B cell (primary cell): ENCODE measurements at regions not wholly inside any gene's neighbourhood (a gene's known extent, or its start where the extent isn't known, plus 50 kb on each side); places are given as distances from the start of the nearest gene placed in this dataset.

Source experiments
- ATAC-seq: fragments of 200-7000 bp; cut with Tn5 transposase; one replicate; pipeline ENCODE4 v1.10.0; 2021; ENCODE audit warnings: low read depth, mild to moderate bottlenecking, moderate number of reproducible peaks, moderate library complexity
- CTCF ChIA-PET: fragments of 350-600 bp; sonication (Branson Sonifier 250); formaldehyde crosslinking; loops from one replicate; lab custom pipeline; 2021; ENCODE audit warnings: antibody characterized with exemption, inconsistent platforms; lab: Charles Lee
- POLR2A ChIA-PET: fragments of 350-600 bp; sonication (Branson Sonifier 250); formaldehyde crosslinking; loops from one replicate; lab custom pipeline; 2021; ENCODE audit warnings: antibody characterized with exemption; lab: Charles Lee
- DNase-seq: peaks from one replicate; pipeline ENCODE4 v3.0.0; 2013
- H2AFZ ChIP-seq: 2 replicates; pipeline ENCODE4 v1.6.1; 2012; ENCODE audit warnings: mild to moderate bottlenecking, low read depth, low read length; ENCODE audit not compliant: insufficient read depth, poor library complexity, severe bottlenecking
- H3K27ac ChIP-seq, 2 donors: 1 replicate in 1 of 2; 2 replicates in 1 of 2; pipeline ENCODE4 v1.5.1; 2012 to 2013; ENCODE audit warnings: low read length in 2 of 2, mild to moderate bottlenecking in 2 of 2, moderate library complexity in 1 of 2
- H3K27me3 ChIP-seq, 4 experiments: fragments of 200-600 bp in 1 of 4; sonication (generic) in 1 of 4; replicated peaks in 1 of 4; 1 replicate in 2 of 4; 2 replicates in 2 of 4; pipeline versions ENCODE4 v1.6.1 to v1.7.0; 2013 to 2016; ENCODE audit warnings: low read length in 3 of 4, mild to moderate bottlenecking in 2 of 4, mixed read lengths in 1 of 4, moderate library complexity in 1 of 4; ENCODE audit not compliant: insufficient read depth in 4 of 4, control insufficient read depth in 3 of 4; ENCODE audit errors: control extremely low read depth in 1 of 4
- H3K36me3 ChIP-seq, 2 experiments: replicated peaks in 1 of 2; 1 replicate in 1 of 2; 2 replicates in 1 of 2; pipeline versions ENCODE4 v1.6.1 to v1.7.1; 2013; ENCODE audit warnings: low read length in 1 of 2; ENCODE audit not compliant: insufficient read depth in 2 of 2, control insufficient read depth in 1 of 2; ENCODE audit errors: control extremely low read depth in 1 of 2, extremely low read depth in 1 of 2
- H3K4me1 ChIP-seq, 2 donors: fragments of 200-600 bp in 1 of 2; sonication (generic) in 1 of 2; 1 replicate in 1 of 2; 2 replicates in 1 of 2; pipeline versions ENCODE4 v1.5.1 to v1.6.1; 2013 to 2017; ENCODE audit warnings: low read length in 2 of 2; ENCODE audit not compliant: control insufficient read depth in 2 of 2, insufficient read depth in 2 of 2
- H3K4me2 ChIP-seq: replicated peaks from 2 replicates; pipeline ENCODE3; 2012; ENCODE audit warnings: mild to moderate bottlenecking, low read depth, low read length; ENCODE audit not compliant: poor library complexity, severe bottlenecking
- H3K4me3 ChIP-seq, 5 experiments: fragments of 200-600 bp in 1 of 5; sonication (generic) in 1 of 5; 1 replicate in 3 of 5; 2 replicates in 2 of 5; pipeline versions ENCODE4 v1.5.1 to v1.7.0; 2011 to 2016; ENCODE audit warnings: low read length in 4 of 5, mild to moderate bottlenecking in 4 of 5, low read depth in 2 of 5, control low read depth in 1 of 5, moderate library complexity in 1 of 5; ENCODE audit not compliant: insufficient read depth in 1 of 5; ENCODE audit errors: control extremely low read depth in 1 of 5, extremely low read depth in 1 of 5
- H3K79me2 ChIP-seq: fragments of 200-600 bp; sonication (generic); one replicate; pipeline ENCODE4 v1.6.0; 2016; ENCODE audit warnings: low read length; ENCODE audit not compliant: control insufficient read depth, insufficient read depth
- H3K9ac ChIP-seq: fragments of 200-600 bp; sonication (generic); 2 replicates; pipeline ENCODE4 v1.6.1; 2017; ENCODE audit warnings: mild to moderate bottlenecking, low read length, moderate library complexity
- H3K9me3 ChIP-seq, 3 donors: one replicate each; pipeline versions ENCODE4 v1.6.1 to v1.7.1; 2013; ENCODE audit warnings: low read length in 2 of 3; ENCODE audit not compliant: control insufficient read depth in 2 of 3, insufficient read depth in 1 of 3; ENCODE audit errors: control extremely low read depth in 1 of 3
- H4K20me1 ChIP-seq: 2 replicates; pipeline ENCODE4 v1.6.0; 2012; ENCODE audit warnings: mild to moderate bottlenecking, low read length; ENCODE audit not compliant: insufficient read depth, control insufficient read depth, poor library complexity, severe bottlenecking
- H3K27ac Mint-ChIP-seq: one replicate; pipeline ENCODE4 v1.8.0; 2021; ENCODE audit warnings: mixed read lengths
- H3K27me3 Mint-ChIP-seq: one replicate; pipeline ENCODE4 v1.8.0; 2021; ENCODE audit warnings: mixed read lengths
- H3K4me1 Mint-ChIP-seq: one replicate; pipeline ENCODE4 v1.8.0; 2021; ENCODE audit warnings: mixed read lengths
- H3K4me3 Mint-ChIP-seq: one replicate; pipeline ENCODE4 v1.8.0; 2021; ENCODE audit warnings: mixed read lengths
- H3K9me3 Mint-ChIP-seq: one replicate; pipeline ENCODE4 v1.8.0; 2022; ENCODE audit warnings: mixed read lengths; ENCODE audit not compliant: insufficient read depth
- EZH2 ChIP-seq: IDR thresholded peaks from 2 replicates; pipeline ENCODE4 v1.6.1; 2012; ENCODE audit warnings: borderline replicate concordance, low read depth, mild to moderate bottlenecking, moderate library complexity, low read length; ENCODE audit not compliant: insufficient read depth, poor library complexity, severe bottlenecking
- WGBS: methylation state at CpG from one replicate; pipeline ENCODE4 v1.1.5; 2013; ENCODE audit warnings: missing lambda C conversion rate; ENCODE audit not compliant: insufficient coverage; 5-methylcytosine and 5-hydroxymethylcytosine counted together
- intact Hi-C: fragments of 100-400 bp; cut with micrococcal nuclease; formaldehyde crosslinking; loops from one replicate; pipeline ENCODE4 v1.10.0; 2022
- TF ChIP-seq, protein P1 (sequence below): fragments of 200-600 bp; IDR thresholded peaks from one replicate; pipeline ENCODE4 v1.8.0; 2022; ENCODE audit warnings: antibody characterized with exemption, mild to moderate bottlenecking

- Mint-ChIP-seq H3K27ac (no peak overlapping the region), H3K4me1 (no peaks in the 10 kb centered on the region), H3K9me3 (no peaks in the 10 kb centered on the region), H3K27me3 (peaks cover 56% of the 10 kb centered on the region), H3K4me3 (no peak overlapping the region)
- intact Hi-C loops = no loop called here
- ChIA-PET CTCF (no interaction called here), POLR2A (no interaction called here)
- TF ChIP-seq, protein P1, sequence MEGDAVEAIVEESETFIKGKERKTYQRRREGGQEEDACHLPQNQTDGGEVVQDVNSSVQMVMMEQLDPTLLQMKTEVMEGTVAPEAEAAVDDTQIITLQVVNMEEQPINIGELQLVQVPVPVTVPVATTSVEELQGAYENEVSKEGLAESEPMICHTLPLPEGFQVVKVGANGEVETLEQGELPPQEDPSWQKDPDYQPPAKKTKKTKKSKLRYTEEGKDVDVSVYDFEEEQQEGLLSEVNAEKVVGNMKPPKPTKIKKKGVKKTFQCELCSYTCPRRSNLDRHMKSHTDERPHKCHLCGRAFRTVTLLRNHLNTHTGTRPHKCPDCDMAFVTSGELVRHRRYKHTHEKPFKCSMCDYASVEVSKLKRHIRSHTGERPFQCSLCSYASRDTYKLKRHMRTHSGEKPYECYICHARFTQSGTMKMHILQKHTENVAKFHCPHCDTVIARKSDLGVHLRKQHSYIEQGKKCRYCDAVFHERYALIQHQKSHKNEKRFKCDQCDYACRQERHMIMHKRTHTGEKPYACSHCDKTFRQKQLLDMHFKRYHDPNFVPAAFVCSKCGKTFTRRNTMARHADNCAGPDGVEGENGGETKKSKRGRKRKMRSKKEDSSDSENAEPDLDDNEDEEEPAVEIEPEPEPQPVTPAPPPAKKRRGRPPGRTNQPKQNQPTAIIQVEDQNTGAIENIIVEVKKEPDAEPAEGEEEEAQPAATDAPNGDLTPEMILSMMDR = no peak
- no peak for TF ChIP-seq EZH2
- DNase-seq = no peak
- no peak for ATAC-seq
- Histone ChIP-seq H3K4me2 (no peak overlapping the region), H3K9ac (no peak overlapping the region), H2AFZ (no peak overlapping the region), H4K20me1 (no peaks in the 10 kb centered on the region), H3K27ac (no peak overlapping the region), H3K9me3 (no peaks in the 10 kb centered on the region), H3K27me3 (peaks cover 0 to 12% (median 3%) of the 10 kb centered on the region in 4 experiments), H3K79me2 (no peaks in the 10 kb centered on the region), H3K4me1 (no peaks in the 10 kb centered on the region), H3K36me3 (no peaks in the 10 kb centered on the region), H3K4me3 (no peak overlapping the region)
- WGBS = no CpG with 5 or more reads among the region's 4 CpGs
Observed at GRCh38 chr2:41906338-41906725, 141.5 kb upstream of the PKDCC start.

DNA sequence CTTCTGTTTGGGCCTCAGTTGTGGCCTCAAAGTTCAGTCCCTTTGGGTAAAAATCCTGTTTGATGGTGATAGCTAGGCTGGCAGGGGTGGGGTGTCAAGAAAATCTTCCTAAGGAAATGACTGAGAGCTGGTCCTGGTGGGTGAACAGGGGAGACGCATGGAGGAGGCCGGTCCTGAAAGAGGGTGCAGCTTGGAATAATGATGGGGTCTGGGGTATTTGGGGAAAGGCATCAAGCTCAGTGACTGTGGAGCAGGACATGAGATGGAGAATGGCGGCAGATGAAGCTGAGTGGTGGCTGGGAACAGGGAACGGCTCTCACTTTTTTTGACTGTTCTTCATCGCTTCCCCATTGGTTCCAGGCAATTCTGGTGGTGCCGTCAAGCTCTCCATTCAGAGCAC lies 140.7 kb upstream of the PKDCC start:
- TF ChIP-seq, protein P1 = no peak
- no peak for TF ChIP-seq EZH2
- H3K9me3 ChIP-seq = no peaks in the 10 kb centered on the region
- H3K4me3 Mint-ChIP-seq = no peak overlapping the region
- intact Hi-C loops = no loop called here
- H3K4me1 ChIP-seq = no peaks in the 10 kb centered on the region
- ChIA-PET POLR2A (no interaction called here), CTCF (no interaction called here)
- H3K36me3 ChIP-seq = no peaks in the 10 kb centered on the region
- H4K20me1 ChIP-seq = no peaks in the 10 kb centered on the region
- no peak overlapping the region for H3K27ac ChIP-seq
- peaks cover 0 to 12% (median 2%) of the 10 kb centered on the region in 4 experiments for H3K27me3 ChIP-seq
- ATAC-seq (no peak), DNase-seq (no peak)
- no peak overlapping the region for H3K27ac Mint-ChIP-seq
- WGBS = 96% methylated on average over 6 of the region's 6 CpGs
- no peak overlapping the region for H3K4me2 ChIP-seq
- no peak overlapping the region for H3K9ac ChIP-seq
- no peaks in the 10 kb centered on the region for H3K9me3 Mint-ChIP-seq
- no peak overlapping the region for H3K4me3 ChIP-seq
- H3K27me3 Mint-ChIP-seq = peaks cover 49% of the 10 kb centered on the region
- no peaks in the 10 kb centered on the region for H3K4me1 Mint-ChIP-seq
- no peak overlapping the region for H2AFZ ChIP-seq
- no peaks in the 10 kb centered on the region for H3K79me2 ChIP-seq
